Mesendoderm (in vitro differentiated cells): ENCODE measurements at regions not wholly inside any gene's neighbourhood (a gene's known extent, or its start where the extent isn't known, plus 50 kb on each side); places are given as distances from the start of the nearest gene placed in this dataset.
"Not testable (repeated sequence)": the region's sequence is repeated elsewhere in the genome, so short reads cannot be mapped to it uniquely, and the experiment has no call there.

ENCODE experiments used
- DNase-seq: peaks from one replicate; pipeline ENCODE4 v3.0.0; 2013
- H2AK5ac ChIP-seq: 2 replicates; pipeline ENCODE4 v1.6.1; 2013; ENCODE audit warnings: low read length, inconsistent platforms
- H2BK120ac ChIP-seq: 2 replicates; pipeline ENCODE4 v1.6.1; 2013; ENCODE audit warnings: low read depth, mild to moderate bottlenecking, low read length, moderate library complexity, mixed read lengths
- H2BK15ac ChIP-seq: replicated peaks from 2 replicates; pipeline ENCODE4 v1.6.1; 2013; ENCODE audit warnings: low read depth, mild to moderate bottlenecking, moderate library complexity
- H2BK5ac ChIP-seq: 2 replicates; pipeline ENCODE4 v1.6.1; 2013; ENCODE audit warnings: low read length, inconsistent platforms
- H3K18ac ChIP-seq: 2 replicates; pipeline ENCODE4 v1.6.1; 2013; ENCODE audit warnings: mild to moderate bottlenecking, low read length, mixed read lengths
- H3K23ac ChIP-seq: one replicate; pipeline ENCODE4 v1.6.1; 2013; ENCODE audit warnings: low read length
- H3K27ac ChIP-seq: 2 replicates; pipeline ENCODE4 v1.5.1; 2013; ENCODE audit warnings: low read depth, mild to moderate bottlenecking, inconsistent platforms, low read length, moderate library complexity
- H3K27me3 ChIP-seq: 2 replicates; pipeline ENCODE4 v1.6.1; 2013; ENCODE audit warnings: low read length, control low read depth, mild to moderate bottlenecking, inconsistent platforms; ENCODE audit not compliant: insufficient read depth, poor library complexity
- H3K36me3 ChIP-seq: 2 replicates; pipeline ENCODE4 v1.6.1; 2013; ENCODE audit warnings: low read length, inconsistent platforms; ENCODE audit not compliant: control insufficient read depth, insufficient read depth
- H3K4ac ChIP-seq: one replicate; pipeline ENCODE4 v1.6.1; 2013; ENCODE audit warnings: low read depth, mild to moderate bottlenecking, low read length, moderate library complexity
- H3K4me1 ChIP-seq: 2 replicates; pipeline ENCODE4 v1.6.1; 2013; ENCODE audit warnings: low read depth, low read length, inconsistent platforms; ENCODE audit not compliant: control insufficient read depth
- H3K4me2 ChIP-seq: 2 replicates; pipeline ENCODE4 v1.6.1; 2013; ENCODE audit warnings: low read length
- H3K4me3 ChIP-seq: 2 replicates; pipeline ENCODE4 v1.5.1; 2013; ENCODE audit warnings: mild to moderate bottlenecking, low read length
- H3K56ac ChIP-seq: one replicate; pipeline ENCODE4 v1.6.1; 2013; ENCODE audit warnings: low read length
- H3K79me1 ChIP-seq: 2 replicates; pipeline ENCODE4 v1.6.1; 2013; ENCODE audit warnings: low read length, inconsistent platforms
- H3K79me2 ChIP-seq: 2 replicates; pipeline ENCODE4 v1.6.1; 2013; ENCODE audit warnings: mild to moderate bottlenecking, low read length; ENCODE audit not compliant: control insufficient read depth, insufficient read depth
- H3K9ac ChIP-seq: 2 replicates; pipeline ENCODE4 v1.6.1; 2013; ENCODE audit warnings: low read length, inconsistent platforms
- H4K5ac ChIP-seq: one replicate; pipeline ENCODE4 v1.6.1; 2013; ENCODE audit warnings: low read length
- H4K8ac ChIP-seq: one replicate; pipeline ENCODE4 v1.6.1; 2013; ENCODE audit warnings: low read depth, mild to moderate bottlenecking, control low read depth, low read length, moderate library complexity
- WGBS: extraction: QIAGEN DNeasy Blood & Tissue Kit; methylation state at CpG from one replicate; pipeline ENCODE4 v1.1.7; 2013; ENCODE audit warnings: low lambda C conversion rate, missing lambda C conversion rate; ENCODE audit not compliant: insufficient coverage; ENCODE audit errors: extremely low coverage; 5-methylcytosine and 5-hydroxymethylcytosine counted together

DNA sequence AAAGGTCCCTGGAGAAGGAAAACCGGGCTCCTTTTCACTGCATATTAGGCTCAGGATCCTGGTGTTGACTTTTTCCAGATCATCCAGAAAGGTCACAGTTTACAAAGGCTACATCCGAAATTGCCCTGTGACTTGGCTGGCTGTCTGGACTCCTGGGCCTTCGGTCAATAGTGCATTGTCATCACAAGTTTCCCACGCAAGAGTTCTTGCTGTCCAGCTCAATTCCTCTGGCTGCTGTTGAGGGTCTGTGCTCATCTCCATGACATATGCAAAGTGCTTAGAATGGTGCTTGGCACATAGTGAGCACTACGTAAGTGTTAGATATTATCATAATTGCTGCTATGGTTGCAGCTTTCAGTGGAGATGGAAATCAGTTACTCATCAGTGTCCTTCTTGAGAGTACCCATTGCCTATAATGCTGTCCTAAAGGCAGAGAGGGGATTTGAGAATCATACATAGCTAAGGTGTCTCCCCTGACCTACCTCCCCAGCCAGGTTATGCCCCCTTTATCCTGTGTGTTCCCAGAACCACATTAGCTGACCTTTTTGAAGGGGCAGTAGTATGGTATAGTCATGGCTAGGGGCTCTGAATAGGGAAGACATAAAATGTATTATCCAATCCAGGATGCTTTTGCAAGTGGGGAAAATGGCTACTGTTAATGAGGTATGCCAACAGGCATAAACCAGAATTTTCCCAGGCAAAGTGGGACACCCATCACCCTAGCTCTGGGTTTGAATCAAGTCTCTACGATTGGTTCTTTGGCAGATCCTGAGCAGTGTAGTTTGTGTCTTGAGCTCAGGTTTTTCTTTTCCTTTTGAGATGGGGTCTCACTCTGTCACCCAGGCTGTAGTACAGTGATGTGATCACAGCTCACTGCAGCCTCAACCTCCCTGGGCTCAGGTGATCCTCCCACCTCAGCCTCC, 132.0 kb upstream of the CCND2 start:
- Histone ChIP-seq H3K79me2 (no peaks in the 10 kb centered on the region), H3K27me3 (no peaks in the 10 kb centered on the region), H3K9ac (no peak overlapping the region), H4K8ac (no peak overlapping the region), H3K36me3 (no peaks in the 10 kb centered on the region), H3K27ac (no peak overlapping the region), H3K4me3 (no peak overlapping the region), H3K56ac (no peak overlapping the region), H4K5ac (no peak overlapping the region), H3K23ac (no peak overlapping the region), H2AK5ac (no peak overlapping the region), H3K4me2 (no peak overlapping the region), H2BK15ac (no peak overlapping the region), H3K4ac (no peak overlapping the region), H2BK120ac (no peak overlapping the region), H2BK5ac (no peak overlapping the region), H3K79me1 (no peaks in the 10 kb centered on the region), H3K4me1 (peaks cover 10% of the 10 kb centered on the region), H3K18ac (no peak overlapping the region)
- no CpG with 5 or more reads among the region's 6 CpGs for WGBS
- DNase-seq = no peak

DNA sequence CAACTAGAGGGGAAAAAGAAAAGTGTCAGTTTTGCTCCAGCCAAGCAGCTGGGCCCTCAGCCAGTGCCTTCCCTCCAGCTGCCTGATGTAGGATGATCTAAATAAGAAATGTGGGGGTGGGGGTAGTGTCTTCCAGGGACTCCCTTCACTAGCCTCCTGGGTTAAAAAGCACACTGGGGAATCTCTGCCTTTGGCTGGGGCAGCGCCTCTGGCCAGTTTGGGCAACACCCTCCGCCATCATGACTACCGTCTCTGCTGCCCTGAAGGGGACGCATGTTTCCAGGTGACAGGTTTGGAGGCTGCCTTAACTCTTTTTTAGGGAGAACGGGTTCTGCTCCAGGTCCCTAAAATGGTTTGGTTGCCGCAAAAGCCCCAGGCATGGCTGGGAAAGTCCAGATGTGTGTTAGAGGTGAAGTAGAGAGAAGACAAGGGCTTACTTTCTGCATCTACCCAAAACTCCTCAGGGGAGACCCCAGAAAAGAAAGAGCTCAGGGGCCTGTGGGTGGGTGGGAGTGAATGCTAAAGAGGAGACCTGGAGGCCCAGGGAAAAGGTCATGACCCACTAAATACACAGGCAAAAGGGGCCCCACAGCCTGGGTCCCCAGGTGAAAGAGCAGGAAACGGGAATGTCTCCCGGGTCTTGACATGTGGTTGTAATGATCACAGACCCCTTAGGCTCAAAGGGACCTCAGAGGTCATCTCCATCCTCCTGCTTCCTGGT, 132.8 kb upstream of the CCND2 start:
- Histone ChIP-seq H4K5ac (no peak overlapping the region), H2BK5ac (no peak overlapping the region), H3K79me1 (no peaks in the 10 kb centered on the region), H3K27me3 (no peaks in the 10 kb centered on the region), H3K56ac (no peak overlapping the region), H2AK5ac (no peak overlapping the region), H3K4ac (no peak overlapping the region), H2BK15ac (no peak overlapping the region), H3K36me3 (no peaks in the 10 kb centered on the region), H3K9ac (no peak overlapping the region), H3K23ac (no peak overlapping the region), H2BK120ac (no peak overlapping the region), H3K79me2 (no peaks in the 10 kb centered on the region), H3K4me2 (no peak overlapping the region), H4K8ac (no peak overlapping the region), H3K4me1 (peaks cover 7% of the 10 kb centered on the region), H3K4me3 (no peak overlapping the region), H3K18ac (no peak overlapping the region), H3K27ac (no peak overlapping the region)
- WGBS = no CpG with 5 or more reads among the region's 8 CpGs
- no peak for DNase-seq

DNA sequence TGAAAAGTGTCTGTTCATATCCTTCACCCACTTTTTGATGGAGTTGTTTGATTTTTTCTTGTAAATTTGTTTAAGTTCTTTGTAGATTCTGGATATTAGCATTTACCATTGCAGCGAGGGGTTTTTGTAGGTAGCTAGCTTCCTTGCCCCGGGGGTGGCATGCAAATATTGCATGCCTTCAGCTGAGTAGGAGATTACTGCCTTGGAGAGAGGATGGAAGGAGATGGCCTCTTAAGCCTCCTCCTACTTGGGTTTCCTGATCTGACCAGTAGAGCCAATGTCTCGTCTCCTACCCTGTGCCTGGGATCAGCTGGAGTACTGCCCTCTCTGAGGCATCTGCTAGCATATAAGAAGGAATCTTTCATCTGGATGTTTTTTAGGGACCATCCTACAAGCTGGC, 134.4 kb upstream of the CCND2 start:
- Histone ChIP-seq H2BK15ac (no peak overlapping the region), H3K4me3 (no peak overlapping the region), H3K27me3 (no peaks in the 10 kb centered on the region), H2BK120ac (no peak overlapping the region), H3K56ac (no peak overlapping the region), H3K79me1 (no peaks in the 10 kb centered on the region), H3K27ac (no peak overlapping the region), H2AK5ac (no peak overlapping the region), H3K4me1 (peaks cover 4% of the 10 kb centered on the region), H4K5ac (no peak overlapping the region), H3K36me3 (no peaks in the 10 kb centered on the region), H3K4me2 (no peak overlapping the region), H2BK5ac (no peak overlapping the region), H3K79me2 (no peaks in the 10 kb centered on the region), H3K9ac (no peak overlapping the region), H3K4ac (no peak overlapping the region), H4K8ac (no peak overlapping the region), H3K18ac (no peak overlapping the region), H3K23ac (no peak overlapping the region)
- peak; percentile 58 for DNase-seq
- WGBS = no CpG with 5 or more reads among the region's 3 CpGs

DNA sequence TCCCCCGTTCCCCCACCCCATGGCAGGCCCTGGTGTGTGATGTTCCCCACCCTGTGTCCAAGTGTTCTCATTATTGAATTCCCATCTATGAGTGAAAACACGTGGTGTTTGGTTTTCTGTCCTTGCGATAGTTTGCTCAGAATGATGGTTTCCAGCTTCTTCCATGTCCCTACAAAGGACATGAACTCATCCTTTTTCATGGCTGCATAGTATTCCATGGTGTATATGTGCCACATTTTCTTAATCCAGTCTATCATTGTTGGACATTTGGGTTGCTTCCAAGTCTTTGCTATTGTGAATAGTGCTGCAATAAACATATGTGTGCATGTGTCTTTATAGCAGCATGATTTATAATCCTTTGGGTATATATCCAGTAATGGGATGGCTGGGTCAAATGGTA, 135.0 kb upstream of the CCND2 start:
- H3K4me1 ChIP-seq, H3K36me3 ChIP-seq, H4K5ac ChIP-seq, H2BK120ac ChIP-seq, H3K4me3 ChIP-seq, H2BK15ac ChIP-seq, H3K4me2 ChIP-seq, H3K4ac ChIP-seq, H3K27me3 ChIP-seq, H3K79me1 ChIP-seq, H2AK5ac ChIP-seq, H3K18ac ChIP-seq, H3K23ac ChIP-seq, H2BK5ac ChIP-seq, H3K56ac ChIP-seq, H4K8ac ChIP-seq, DNase-seq, H3K9ac ChIP-seq, H3K79me2 ChIP-seq, H3K27ac ChIP-seq: not testable (repeated sequence)
- no CpG with 5 or more reads among the region's 3 CpGs for WGBS

- Histone ChIP-seq H3K4me2 (no peak overlapping the region), H3K27me3 (no peaks in the 10 kb centered on the region), H3K27ac (no peak overlapping the region), H2BK5ac (no peak overlapping the region), H4K5ac (no peak overlapping the region), H3K18ac (no peak overlapping the region), H3K79me1 (no peaks in the 10 kb centered on the region), H3K4me1 (peaks cover 11% of the 10 kb centered on the region), H3K23ac (no peak overlapping the region), H2BK15ac (no peak overlapping the region), H3K4me3 (no peak overlapping the region), H2AK5ac (no peak overlapping the region), H3K4ac (no peak overlapping the region), H3K9ac (no peak overlapping the region), H3K36me3 (no peaks in the 10 kb centered on the region), H2BK120ac (no peak overlapping the region), H4K8ac (no peak overlapping the region), H3K79me2 (no peaks in the 10 kb centered on the region), H3K56ac (no peak overlapping the region)
- no CpG with 5 or more reads among the region's 2 CpGs for WGBS
- DNase-seq = no peak
Measured at GRCh38 chr12:4138051-4138450, 135.5 kb upstream of the CCND2 start.
